Endothelial cell of umbilical vein (primary cell): ENCODE measurements at regions not wholly inside any gene's neighbourhood (a gene's known extent, or its start where the extent isn't known, plus 50 kb on each side); places are given as distances from the start of the nearest gene placed in this dataset.

Source experiments
- BruUV-seq: library from RNA; stranded (reverse); fragments of 400-500 nt; replicated peaks from 2 replicates; lab custom pipeline; 2021; lab: Mats Ljungman, UMichigan
- CTCF ChIA-PET: fragments of 300-600, 350-600 bp; sonication (Branson Sonifier 250); formaldehyde crosslinking; loops from one replicate; lab custom pipeline; 2021; ENCODE audit warnings: antibody characterized with exemption, inconsistent platforms; lab: Charles Lee
- POLR2A ChIA-PET: fragments of 300-600, 350-600 bp; sonication (Branson Sonifier 250); formaldehyde crosslinking; loops from one replicate; lab custom pipeline; 2021; ENCODE audit warnings: antibody characterized with exemption, inconsistent platforms; lab: Charles Lee
- DNase-seq: peaks from one replicate; pipeline ENCODE4 v3.0.0-alpha.2; 2011; ENCODE audit warnings: low read depth, low spot score
- FAIRE-seq: peaks from 2 replicates; lab custom pipeline; 2011; peaks lifted over from hg19 to GRCh38; lab: Jason Lieb, UNC
- H2AFZ ChIP-seq: 2 replicates; pipeline ENCODE4 v1.6.0; 2012; ENCODE audit warnings: low read depth, low read length, control low read depth, inconsistent platforms
- H3K27ac ChIP-seq: 2 replicates; pipeline ENCODE4 v1.5.1; 2011; ENCODE audit warnings: low read depth, mild to moderate bottlenecking, control low read depth, low read length, moderate library complexity; ENCODE audit not compliant: insufficient read depth
- H3K27me3 ChIP-seq, 2 experiments: 2 replicates each; pipeline versions ENCODE4 v1.6.0 to v1.6.1; 2011; ENCODE audit warnings: low read length in 2 of 2, mixed read lengths in 1 of 2; ENCODE audit not compliant: control insufficient read depth in 2 of 2, insufficient read depth in 2 of 2
- H3K36me3 ChIP-seq, 2 experiments: 2 replicates in 1 of 2; 3 replicates in 1 of 2; pipeline ENCODE4 v1.5.1; 2011; ENCODE audit warnings: low read length in 2 of 2, mild to moderate bottlenecking in 1 of 2, moderate library complexity in 1 of 2; ENCODE audit not compliant: control insufficient read depth in 2 of 2, insufficient read depth in 2 of 2; ENCODE audit errors: extremely low read depth in 1 of 2
- H3K4me1 ChIP-seq: 3 replicates; pipeline ENCODE4 v1.5.1; 2011; ENCODE audit warnings: mild to moderate bottlenecking, low read length; ENCODE audit not compliant: control insufficient read depth, insufficient read depth; ENCODE audit errors: extremely low read depth
- H3K4me2 ChIP-seq: 2 replicates; pipeline ENCODE4 v1.6.1; 2011; ENCODE audit warnings: low read length, control low read depth, mixed read lengths; ENCODE audit not compliant: insufficient read depth
- H3K4me3 ChIP-seq, 3 experiments: fragments of 200-600 bp in 1 of 3; sonication (generic), shearing (Covaris generic) in 1 of 3; replicated peaks in 1 of 3; 2 replicates each; pipeline ENCODE4 v1.5.1; 2011 to 2016; ENCODE audit warnings: control low read depth in 3 of 3, low read length in 3 of 3, mild to moderate bottlenecking in 2 of 3, inconsistent platforms in 1 of 3, low read depth in 1 of 3, moderate library complexity in 1 of 3; ENCODE audit not compliant: insufficient read depth in 1 of 3
- H3K79me2 ChIP-seq: 2 replicates; pipeline ENCODE4 v1.6.0; 2012; ENCODE audit warnings: low read length, inconsistent platforms; ENCODE audit not compliant: control insufficient read depth, insufficient read depth
- H3K9ac ChIP-seq: replicated peaks from 2 replicates; pipeline ENCODE3; 2011; ENCODE audit warnings: low read length, control low read depth; ENCODE audit not compliant: insufficient read depth; ENCODE audit errors: extremely low read depth
- H3K9me1 ChIP-seq: replicated peaks from 3 replicates; pipeline ENCODE4 v1.6.0; 2011; ENCODE audit warnings: mild to moderate bottlenecking, low read length; ENCODE audit not compliant: control insufficient read depth, insufficient read depth; ENCODE audit errors: extremely low read depth
- H3K9me3 ChIP-seq: replicated peaks from 2 replicates; pipeline ENCODE4 v1.5.1; 2012; ENCODE audit warnings: low read length, inconsistent platforms; ENCODE audit not compliant: control insufficient read depth, insufficient read depth
- H4K20me1 ChIP-seq: replicated peaks from 2 replicates; pipeline ENCODE3; 2011; ENCODE audit warnings: mild to moderate bottlenecking, low read length; ENCODE audit not compliant: control insufficient read depth, insufficient read depth; ENCODE audit errors: extremely low read depth
- CTCF ChIP-seq, 2 donors: IDR thresholded peaks; 1 replicate in 1 of 2; 2 replicates in 1 of 2; pipeline ENCODE4 v1.5.1; 2011; ENCODE audit warnings: low read length in 2 of 2, mild to moderate bottlenecking in 2 of 2, moderate library complexity in 2 of 2, control low read depth in 1 of 2, inconsistent platforms in 1 of 2, low read depth in 1 of 2; ENCODE audit not compliant: insufficient read depth in 1 of 2; ENCODE audit errors: extremely low read depth in 1 of 2
- EZH2 ChIP-seq: IDR thresholded peaks from 2 replicates; pipeline ENCODE4 v1.6.1; 2012; ENCODE audit warnings: borderline replicate concordance, low read depth, mild to moderate bottlenecking, moderate library complexity, low read length, inconsistent platforms; ENCODE audit not compliant: severe bottlenecking
- FOS ChIP-seq: IDR thresholded peaks from 2 replicates; pipeline ENCODE4 v1.6.1; 2011; ENCODE audit warnings: mild to moderate bottlenecking, low read length, moderate library complexity, borderline replicate concordance; ENCODE audit not compliant: insufficient read depth
- GATA2 ChIP-seq: IDR thresholded peaks from 2 replicates; pipeline ENCODE4 v1.7.0; 2011; ENCODE audit warnings: low read depth, mild to moderate bottlenecking, moderate library complexity, mixed read lengths, low read length; ENCODE audit not compliant: insufficient read length, insufficient read depth
- JUN ChIP-seq: IDR thresholded peaks from 2 replicates; pipeline ENCODE4 v1.6.1; 2011; ENCODE audit warnings: borderline replicate concordance, low read depth; ENCODE audit not compliant: insufficient read length, insufficient read depth
- MYC ChIP-seq: IDR thresholded peaks from one replicate; pipeline ENCODE4 v1.6.1; 2011; ENCODE audit warnings: mild to moderate bottlenecking, low read depth, low read length
- POLR2A ChIP-seq: IDR thresholded peaks from 2 replicates; pipeline ENCODE4 v1.6.1; 2012; ENCODE audit warnings: low read depth, mild to moderate bottlenecking, control low read depth, low read length
- POLR2AphosphoS5 ChIP-seq: IDR thresholded peaks from 2 replicates; pipeline ENCODE4 v1.6.1; 2012; ENCODE audit warnings: low read depth, mild to moderate bottlenecking, control low read depth, low read length, moderate library complexity; ENCODE audit not compliant: insufficient read depth
- dilution Hi-C: fragments of 300-500 bp; cut with MboI; formaldehyde crosslinking; loops from one replicate; pipeline ENCODE4 v1.15.0; 2019; ENCODE audit warnings: low sequenced_read_pairs; ENCODE audit not compliant: extremely low pct_ligation_motif_present
- intact Hi-C: fragments of 100-400 bp; cut with micrococcal nuclease; formaldehyde crosslinking; loops from one replicate; pipeline ENCODE4 v1.10.0; 2022
- TF ChIP-seq, protein P1 (sequence below): IDR thresholded peaks from 2 replicates; pipeline ENCODE4 v1.6.1; 2011; ENCODE audit not compliant: insufficient read depth, insufficient read length

DNA sequence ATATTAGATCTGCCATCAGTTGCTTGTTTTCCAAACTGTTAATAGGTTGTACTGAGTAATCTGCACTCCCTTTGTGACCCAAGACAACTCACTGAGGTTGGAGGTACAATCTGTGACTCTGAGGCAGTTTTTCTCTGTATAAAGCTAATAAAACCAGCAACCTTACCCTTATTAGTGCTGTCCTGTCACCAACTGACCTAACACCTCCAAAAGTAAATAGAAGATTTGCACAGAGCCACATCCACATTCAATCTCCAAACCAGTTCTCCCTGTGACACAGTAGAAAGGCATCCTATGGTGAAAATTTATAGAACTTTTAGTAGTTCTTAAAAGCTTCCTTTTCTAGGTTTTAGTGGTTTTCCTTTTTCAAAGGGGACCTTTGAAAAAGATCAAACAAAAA is 140.4 kb upstream of the ADGRL2 start:
- intact Hi-C loops = no loop called here
- H3K9me3 ChIP-seq = no peaks in the 10 kb centered on the region
- no peak overlapping the region for H3K9ac ChIP-seq
- FAIRE-seq (no peak), DNase-seq (no peak)
- no peaks in the 10 kb centered on the region for H3K27me3 ChIP-seq
- dilution Hi-C loops = no loop called here
- TF ChIP-seq CTCF (IDR thresholded peaks at IDR 0.05; ENCODE audit: extremely low read depth in 1 of 2, insufficient read depth in 1 of 2, low read depth in 1 of 2, low read length in 2 of 2) (no peak), GATA2 (no peak), EZH2 (no peak), JUN (no peak), POLR2A (no peak), FOS (no peak), MYC (no peak), POLR2AphosphoS5 (no peak)
- TF ChIP-seq, protein P1, sequence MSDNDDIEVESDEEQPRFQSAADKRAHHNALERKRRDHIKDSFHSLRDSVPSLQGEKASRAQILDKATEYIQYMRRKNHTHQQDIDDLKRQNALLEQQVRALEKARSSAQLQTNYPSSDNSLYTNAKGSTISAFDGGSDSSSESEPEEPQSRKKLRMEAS = no peak
- H3K27ac ChIP-seq = no peak overlapping the region
- CTCF ChIA-PET = no interaction called here
- no TSS peak for BruUV-seq
- POLR2A ChIA-PET = no interaction called here
- no peaks in the 10 kb centered on the region for H3K36me3 ChIP-seq
- H3K9me1 ChIP-seq = no peaks in the 10 kb centered on the region
- no peak overlapping the region for H2AFZ ChIP-seq
- no peaks in the 10 kb centered on the region for H3K4me1 ChIP-seq
- no peak overlapping the region for H3K4me3 ChIP-seq
- H4K20me1 ChIP-seq = no peaks in the 10 kb centered on the region
- H3K79me2 ChIP-seq = no peaks in the 10 kb centered on the region
- no peak overlapping the region for H3K4me2 ChIP-seq
